ENCODE measurements at regions not wholly inside any gene's neighbourhood (a gene's known extent, or its start where the extent isn't known, plus 50 kb on each side); places are given as distances from the start of the nearest gene placed in this dataset.

GRCh38 chr2:187274146-187274545 lies 173.9 kb downstream of the CALCRL start:
- DNase-seq: no peak

GRCh38 chr2:187272255-187272654 lies 175.8 kb downstream of the CALCRL start:
- DNase-seq: no peak

- DNase-seq: no peak
These were observed 176.2 kb downstream of the CALCRL start for GRCh38 chr2:187271825-187272224.

- no peak for DNase-seq
These were observed 181.4 kb downstream of the CALCRL start for GRCh38 chr2:187266645-187267044.

- DNase-seq: no peak
These were observed 181.9 kb downstream of the CALCRL start for GRCh38 chr2:187266147-187266546.

- no peak for DNase-seq
These were observed 183.4 kb downstream of the CALCRL start for GRCh38 chr2:187264612-187265011.

GRCh38 chr2:187263675-187264560 lies 184.1 kb downstream of the CALCRL start:
- DNase-seq: no peak

GRCh38 chr2:187261705-187262104 lies 186.3 kb downstream of the CALCRL start:
- no peak for DNase-seq

- DNase-seq: no peak
These were observed 196.0 kb downstream of the CALCRL start for GRCh38 chr2:187252063-187252462.

GRCh38 chr2:187250137-187250536 lies 197.9 kb downstream of the CALCRL start:
- DNase-seq: no peak

GRCh38 chr2:187233811-187234210 lies 214.2 kb downstream of the CALCRL start:
- DNase-seq: no peak

GRCh38 chr2:187232749-187233148 lies 215.3 kb downstream of the CALCRL start:
- DNase-seq: no peak

- no peak for DNase-seq
These were observed 218.0 kb downstream of the CALCRL start for GRCh38 chr2:187230088-187230487.

- no peak for DNase-seq
These were observed 219.1 kb downstream of the CALCRL start for GRCh38 chr2:187228986-187229385.

GRCh38 chr2:187224989-187225388 lies 223.1 kb downstream of the CALCRL start:
- no peak for DNase-seq

GRCh38 chr2:187220071-187220470 lies 228.0 kb downstream of the CALCRL start:
- no peak for DNase-seq

- no peak for DNase-seq
These were observed 232.4 kb downstream of the CALCRL start for GRCh38 chr2:187215532-187216240.

- DNase-seq: no peak
These were observed 233.7 kb downstream of the CALCRL start for GRCh38 chr2:187214306-187214705.

- no peak for DNase-seq
These were observed 234.3 kb downstream of the CALCRL start for GRCh38 chr2:187213798-187214197.

- DNase-seq: no peak
These were observed 237.3 kb downstream of the CALCRL start for GRCh38 chr2:187210726-187211125.

- DNase-seq: no peak
These were observed 239.8 kb downstream of the CALCRL start for GRCh38 chr2:187208199-187208785.

GRCh38 chr2:187207126-187207525 lies 240.9 kb downstream of the CALCRL start:
- DNase-seq: no peak

GRCh38 chr2:187206471-187206870 lies 241.6 kb downstream of the CALCRL start:
- no peak for DNase-seq

GRCh38 chr2:187206071-187206470 lies 242.0 kb downstream of the CALCRL start:
- DNase-seq: no peak
